HG02973 (cell line): ENCODE measurements at regions not wholly inside any gene's neighbourhood (a gene's known extent, or its start where the extent isn't known, plus 50 kb on each side); places are given as distances from the start of the nearest gene placed in this dataset.

Source experiments
- ATAC-seq: cut with Tn5 transposase; IDR thresholded peaks from one replicate; pipeline ENCODE4 v1.9.1; 2021; ENCODE audit warnings: moderate library complexity; ENCODE audit not compliant: unreplicated experiment

GRCh38 chr7:45509222-45509621 is 64.9 kb upstream of the ADCY1 start:
- ATAC-seq: no peak

- no peak for ATAC-seq
Observed at GRCh38 chr7:45511721-45512597, 62.2 kb upstream of the ADCY1 start.

- no peak for ATAC-seq
Observed at GRCh38 chr7:45514944-45515343, 59.2 kb upstream of the ADCY1 start.

- ATAC-seq: no peak
Observed at GRCh38 chr7:45515346-45515745, 58.8 kb upstream of the ADCY1 start.
